HG02938 (cell line): ENCODE measurements at regions not wholly inside any gene's neighbourhood (a gene's known extent, or its start where the extent isn't known, plus 50 kb on each side); places are given as distances from the start of the nearest gene placed in this dataset.

Experiments
- ATAC-seq: cut with Tn5 transposase; IDR thresholded peaks from one replicate; pipeline ENCODE4 v1.9.1; 2021; ENCODE audit warnings: mild to moderate bottlenecking, moderate library complexity; ENCODE audit not compliant: unreplicated experiment

GRCh38 chr13:104461049-104461448, 1394.8 kb upstream of the SLC10A2 start:
- no peak for ATAC-seq

GRCh38 chr13:104460554-104460953, 1394.3 kb upstream of the SLC10A2 start:
- ATAC-seq, result no peak

DNA sequence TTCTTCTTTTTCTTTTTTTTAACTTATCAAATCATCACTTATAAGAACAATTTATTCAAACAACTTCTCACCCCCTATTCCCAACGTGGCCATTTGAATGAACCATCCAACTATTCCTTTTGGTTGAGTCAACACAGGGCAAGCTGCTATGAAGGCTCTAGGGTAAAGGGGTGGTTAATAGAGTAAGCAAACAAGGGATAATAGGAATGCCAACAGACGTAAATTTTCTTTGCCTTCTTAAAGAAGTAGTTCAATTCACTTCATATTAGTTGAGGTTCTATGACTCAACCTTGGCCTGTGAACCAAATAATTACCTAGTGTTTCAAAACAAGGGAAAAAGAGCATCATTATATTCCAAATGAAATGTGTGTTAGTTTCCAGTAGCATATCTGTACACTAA, 1383.8 kb upstream of the SLC10A2 start:
- ATAC-seq, result no peak

DNA sequence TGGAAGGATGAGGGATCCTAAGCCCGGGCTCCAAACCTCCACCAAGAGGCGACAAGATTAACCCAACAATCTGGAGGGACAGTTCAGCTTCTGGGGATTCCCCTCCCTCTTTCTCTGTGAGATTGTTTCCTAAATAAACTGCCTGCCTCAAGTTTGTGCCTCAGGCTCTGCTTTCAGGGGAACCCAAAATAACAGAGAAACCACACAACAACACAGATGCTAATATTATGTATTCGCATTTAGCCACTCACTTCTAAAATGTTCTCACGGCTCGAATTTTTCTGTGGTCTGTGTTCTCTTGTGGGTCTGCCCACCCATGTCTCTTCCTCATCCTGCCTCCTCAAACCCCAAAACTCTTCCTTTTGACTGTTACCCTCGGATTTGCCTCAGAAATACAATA, 1381.1 kb upstream of the SLC10A2 start:
- ATAC-seq, result no peak

GRCh38 chr13:104442536-104442935, 1376.3 kb upstream of the SLC10A2 start:
- no peak for ATAC-seq

- no peak for ATAC-seq
Observed at GRCh38 chr13:104436555-104436954, 1370.3 kb upstream of the SLC10A2 start.

- no peak for ATAC-seq
Observed at GRCh38 chr13:104431895-104432294, 1365.7 kb upstream of the SLC10A2 start.

DNA sequence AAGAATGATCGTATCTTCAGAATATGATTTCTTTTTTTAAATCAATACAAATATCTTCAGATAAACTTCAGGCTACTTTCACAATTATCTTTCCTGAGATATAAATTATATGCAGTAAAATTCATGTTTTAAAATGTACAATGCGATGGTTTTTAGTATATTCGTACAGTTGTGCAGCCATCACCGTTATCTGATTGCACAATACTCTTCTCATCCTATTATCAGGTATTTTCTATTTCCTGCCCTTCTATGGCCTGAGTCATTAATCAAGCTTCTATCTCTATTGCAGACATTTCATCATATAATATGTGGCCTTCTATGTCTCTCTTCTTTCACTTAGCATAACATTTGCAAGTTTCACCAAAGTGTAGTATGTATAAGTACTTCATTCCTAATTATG, 1360.2 kb upstream of the SLC10A2 start:
- ATAC-seq, result no peak

GRCh38 chr13:104422668-104423067, 1356.5 kb upstream of the SLC10A2 start:
- no peak for ATAC-seq

GRCh38 chr13:104416973-104417372, 1350.8 kb upstream of the SLC10A2 start:
- ATAC-seq, result no peak

GRCh38 chr13:104414771-104415170, 1348.6 kb upstream of the SLC10A2 start:
- no peak for ATAC-seq

DNA sequence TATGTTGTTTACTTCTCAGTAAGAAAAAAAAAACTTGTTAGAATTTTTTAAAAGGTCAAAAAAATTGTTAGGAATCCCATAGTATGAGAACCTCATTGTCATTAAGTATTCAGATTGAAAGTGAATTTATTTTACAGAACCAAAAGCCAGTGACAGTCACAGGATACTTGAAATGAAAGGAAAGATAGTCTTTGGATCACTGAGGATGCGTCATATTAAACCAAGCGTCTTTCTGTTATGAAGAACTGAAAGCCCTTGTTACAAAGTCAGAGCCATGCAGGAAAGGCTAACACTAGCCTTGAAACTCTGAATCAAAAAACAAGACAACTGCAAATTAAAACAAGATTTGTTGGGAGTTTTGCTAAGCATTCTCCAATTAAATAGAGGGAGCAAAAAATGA, 1348.0 kb upstream of the SLC10A2 start:
- no peak for ATAC-seq

DNA sequence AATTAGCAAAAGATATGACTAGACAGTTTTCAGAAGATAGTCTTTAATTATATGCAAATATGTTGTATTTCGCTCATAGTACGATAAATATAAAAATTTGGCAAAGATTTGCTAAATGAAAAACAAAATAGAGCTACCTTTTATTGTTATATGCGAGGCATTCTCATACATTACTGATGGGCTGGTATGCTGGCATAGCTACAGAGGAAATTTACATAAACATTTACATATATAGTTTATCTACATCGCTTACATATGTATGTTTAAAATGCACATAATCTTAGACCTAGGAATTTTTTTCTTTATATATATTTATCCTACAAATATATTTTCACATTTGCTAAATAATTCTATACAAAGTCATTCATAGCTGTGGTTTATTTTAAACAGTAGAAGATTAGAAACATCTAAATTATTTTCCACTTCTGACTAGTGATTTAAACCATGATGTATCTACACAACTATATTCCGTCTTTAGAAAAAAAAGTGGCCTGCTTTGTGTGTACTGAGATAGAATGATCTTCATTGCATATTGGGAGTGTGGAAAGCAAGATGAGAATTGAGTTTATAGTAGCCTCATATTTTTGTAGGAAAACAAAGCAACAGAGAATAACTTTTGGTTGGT, 1345.0 kb upstream of the SLC10A2 start:
- no peak for ATAC-seq

DNA sequence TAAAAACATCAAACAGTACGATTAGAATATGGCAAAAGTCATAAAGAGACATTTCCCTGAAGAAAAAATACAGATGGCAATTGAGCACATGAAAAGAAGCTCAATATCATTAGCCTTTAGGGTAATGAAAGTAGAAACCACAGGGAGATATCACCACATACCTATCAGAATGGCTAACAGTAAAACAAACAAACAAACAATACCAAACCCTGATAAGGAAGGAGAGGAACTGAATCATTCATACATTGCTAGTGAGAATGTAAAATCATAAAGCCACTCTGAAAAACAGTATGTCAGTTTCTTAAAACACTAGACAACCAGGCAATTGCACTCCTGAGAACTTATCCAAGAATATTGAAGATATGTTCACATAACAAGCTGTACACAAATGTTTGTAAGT, 1342.5 kb upstream of the SLC10A2 start:
- no peak for ATAC-seq

DNA sequence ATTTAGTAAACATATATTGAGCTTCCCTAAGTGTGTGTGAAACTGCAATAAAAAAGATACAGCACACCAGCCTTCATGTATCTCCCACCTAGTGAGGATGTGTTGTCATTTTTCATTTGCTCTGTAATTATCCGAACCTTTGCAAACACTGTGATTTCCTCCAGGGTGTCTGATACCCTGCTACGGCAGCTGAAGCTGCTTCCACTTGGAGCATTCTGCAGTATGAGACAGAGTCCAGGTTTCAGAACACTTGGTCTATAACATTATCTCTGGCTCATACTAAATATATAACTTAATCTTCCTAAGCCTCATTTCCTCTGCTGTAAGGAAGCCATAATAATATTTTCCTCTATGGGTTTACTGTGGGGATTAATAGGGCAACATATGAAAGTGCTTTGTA, 1338.1 kb upstream of the SLC10A2 start:
- ATAC-seq, result no peak

DNA sequence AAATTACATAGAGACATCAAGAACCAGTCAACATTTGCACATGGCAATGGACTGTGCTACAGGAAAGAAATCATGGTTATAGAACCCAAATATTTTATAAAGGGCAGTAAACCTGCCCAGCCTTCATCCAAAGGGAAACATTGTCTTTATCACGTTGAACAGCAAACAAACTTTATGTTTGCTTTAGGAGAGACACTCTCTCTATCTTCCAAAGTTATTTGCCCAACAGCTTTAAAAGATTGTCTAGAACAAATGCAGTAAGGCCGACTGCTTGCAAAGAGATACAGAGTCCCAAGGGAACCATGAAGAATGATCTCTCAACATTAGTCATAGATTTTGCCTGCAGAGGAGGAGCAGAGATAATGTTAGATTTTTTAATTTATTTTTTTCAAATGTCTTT, 1323.5 kb upstream of the SLC10A2 start:
- ATAC-seq, result no peak

DNA sequence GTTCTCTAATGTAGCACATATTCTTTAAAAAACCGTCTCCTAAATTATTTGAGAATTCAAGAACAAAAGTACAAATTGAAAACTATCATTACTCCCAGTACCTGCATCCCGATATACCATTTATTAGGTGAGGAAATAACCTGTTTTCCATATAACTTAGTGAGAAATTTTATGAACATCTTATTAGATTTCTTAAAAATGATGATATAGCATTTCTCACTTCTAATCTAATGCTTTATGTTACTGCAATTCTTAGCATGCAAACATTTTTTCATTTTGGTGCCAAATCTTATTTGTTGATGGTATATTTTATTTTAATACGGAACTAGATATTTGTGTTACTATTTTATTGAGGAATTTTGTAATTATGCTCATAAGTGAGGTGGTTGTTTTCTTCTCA, 1321.3 kb upstream of the SLC10A2 start:
- ATAC-seq, result no peak

GRCh38 chr13:104385404-104385803, 1319.2 kb upstream of the SLC10A2 start:
- ATAC-seq, result no peak

GRCh38 chr13:104382951-104383350, 1316.7 kb upstream of the SLC10A2 start:
- no peak for ATAC-seq

DNA sequence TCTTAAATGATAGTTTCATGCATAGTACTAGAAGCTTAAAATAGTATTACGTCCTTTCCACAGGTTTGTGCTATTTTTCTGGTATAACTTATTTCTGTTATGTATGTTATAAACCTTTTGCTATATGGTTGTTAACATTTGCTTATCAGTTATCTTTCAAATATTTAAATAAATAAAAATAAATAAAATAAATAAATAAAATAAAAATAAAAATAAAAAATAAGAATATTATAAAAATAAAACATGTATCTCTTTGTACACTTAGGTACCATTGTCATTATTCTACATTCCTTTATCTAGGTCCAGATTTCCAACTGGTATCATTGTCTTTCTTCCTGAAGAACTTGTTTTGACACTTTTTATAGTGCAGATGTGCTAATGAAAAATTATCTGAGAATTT, 1310.4 kb upstream of the SLC10A2 start:
- ATAC-seq, result no peak

- ATAC-seq, result no peak
Observed at GRCh38 chr13:104375614-104376013, 1309.4 kb upstream of the SLC10A2 start.

- ATAC-seq, result no peak
Observed at GRCh38 chr13:104372095-104372655, 1306.0 kb upstream of the SLC10A2 start.

DNA sequence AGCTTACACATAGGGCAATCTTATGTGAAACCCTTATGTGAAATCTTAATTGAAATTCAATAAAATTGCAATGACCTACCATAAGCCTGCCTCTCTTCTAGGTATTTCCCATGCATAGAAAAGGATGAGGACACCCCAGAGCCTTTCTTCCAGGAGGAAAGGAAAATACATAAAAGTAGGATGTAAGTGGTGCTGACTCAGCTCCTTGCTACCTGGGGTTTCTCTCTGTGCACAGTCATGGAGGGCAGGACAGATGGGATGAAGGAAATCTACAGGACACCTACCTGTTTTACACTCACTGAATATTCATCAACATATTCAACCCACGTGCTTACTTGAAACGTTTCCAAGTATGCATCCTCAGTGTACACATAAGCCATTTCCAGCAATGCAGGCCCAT, 1299.2 kb upstream of the SLC10A2 start:
- no peak for ATAC-seq
